Sciatic nerve (tissue), 2 donors: ENCODE measurements at regions not wholly inside any gene's neighbourhood (a gene's known extent, or its start where the extent isn't known, plus 50 kb on each side); places are given as distances from the start of the nearest gene placed in this dataset.

Experiments used
- ATAC-seq: fragments of 200-7000 bp; cut with Tn5 transposase; one replicate; pipeline ENCODE4 v1.9.1; 2020; ENCODE audit warnings: mild to moderate bottlenecking, moderate library complexity
- DNase-seq: peaks from one replicate; pipeline ENCODE4 v3.0.0-alpha.2; 2020; ENCODE audit warnings: low spot score
- intact Hi-C: fragments of 100-400 bp; cut with DNase I; formaldehyde crosslinking; loops from one replicate; pipeline ENCODE4 v1.14.2; 2022
- donor health status: DM: no; HTN: no; CAD: no.
- donor health status: DM: no; HTN: no; CAD: no.

DNA sequence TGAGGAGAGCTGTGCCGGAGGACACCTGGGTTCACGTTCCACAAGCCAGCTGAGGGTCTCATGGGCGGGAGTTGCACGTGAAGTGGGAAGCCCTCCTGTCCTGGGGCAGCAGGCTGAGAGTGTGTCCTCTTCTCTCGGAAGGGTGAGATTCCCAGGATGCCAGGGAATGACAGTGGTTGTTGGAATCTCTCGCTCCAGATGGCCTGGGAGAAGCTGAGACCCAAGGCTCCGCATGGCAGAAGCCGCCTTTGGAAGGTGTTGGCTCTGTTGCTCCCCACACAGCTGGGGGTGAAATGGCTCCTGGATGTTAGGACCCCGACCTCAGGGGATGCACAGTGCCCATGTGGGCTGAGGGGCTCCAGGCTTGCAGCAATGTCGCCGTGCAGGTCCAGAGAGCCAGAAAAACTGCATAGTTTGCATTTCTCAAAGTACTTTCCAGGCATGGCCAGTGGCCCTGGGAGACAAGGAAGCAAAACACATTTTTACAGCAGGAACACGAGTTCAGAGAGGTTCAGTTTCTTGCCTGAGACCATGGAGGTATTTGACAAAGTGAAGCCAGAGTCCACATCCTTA is 153.4 kb downstream of the TMEM18 start:
- ATAC-seq (no peak), DNase-seq (no peak)
- intact Hi-C loops = no loop called here

DNA sequence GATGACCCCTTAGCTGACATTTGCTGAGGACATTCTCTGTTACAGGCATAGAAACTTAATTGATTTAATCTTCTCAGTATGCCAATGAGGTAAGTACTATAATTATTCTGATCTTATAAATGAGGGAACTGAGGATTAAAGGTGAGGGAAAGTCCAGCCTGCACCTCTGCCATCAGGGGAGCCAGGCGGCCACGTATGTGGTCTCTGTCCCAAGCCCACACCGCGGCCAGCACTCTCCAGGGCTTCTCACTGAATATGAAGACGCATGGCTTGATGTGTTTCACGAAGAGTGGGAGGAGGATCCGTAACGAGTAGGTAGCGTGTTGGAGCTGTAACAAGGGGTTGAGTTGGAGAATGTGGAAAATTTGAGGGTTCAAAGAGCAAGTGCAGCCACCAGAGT is 154.4 kb downstream of the TMEM18 start:
- intact Hi-C loops = no loop called here
- ATAC-seq (no peak), DNase-seq (no peak)

DNA sequence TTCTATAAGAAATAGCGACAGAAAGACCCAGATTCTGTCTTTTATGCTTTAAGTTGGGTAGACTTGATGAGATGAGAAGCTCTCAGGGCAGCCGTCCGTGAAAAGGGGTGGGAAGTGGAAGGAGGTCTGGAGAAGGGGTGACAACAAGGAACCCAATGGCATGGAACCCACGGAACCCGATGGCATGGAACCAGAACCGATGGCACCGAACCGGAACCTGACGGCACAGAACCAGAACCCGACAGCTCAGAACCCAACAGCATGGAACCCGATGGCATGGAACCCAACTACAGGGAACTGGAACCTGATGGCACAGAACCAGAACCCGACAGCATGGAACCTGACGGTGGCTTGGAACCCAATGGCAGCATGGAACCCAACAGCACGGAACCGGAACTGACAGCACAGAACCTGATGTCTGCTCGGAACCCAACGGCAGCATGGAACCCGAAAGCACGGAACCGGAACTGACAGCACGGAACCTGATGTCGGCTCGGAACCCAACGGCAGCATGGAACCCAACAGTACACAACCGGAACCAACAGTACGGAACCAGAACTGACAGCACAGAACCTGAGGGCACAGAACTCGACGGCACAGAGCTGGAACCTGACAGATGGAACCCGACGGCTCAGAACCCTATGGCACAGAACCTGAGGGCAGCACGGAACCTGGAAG is 155.2 kb downstream of the TMEM18 start:
- ATAC-seq = no peak
- intact Hi-C loops = no loop called here
- DNase-seq = no peak

DNA sequence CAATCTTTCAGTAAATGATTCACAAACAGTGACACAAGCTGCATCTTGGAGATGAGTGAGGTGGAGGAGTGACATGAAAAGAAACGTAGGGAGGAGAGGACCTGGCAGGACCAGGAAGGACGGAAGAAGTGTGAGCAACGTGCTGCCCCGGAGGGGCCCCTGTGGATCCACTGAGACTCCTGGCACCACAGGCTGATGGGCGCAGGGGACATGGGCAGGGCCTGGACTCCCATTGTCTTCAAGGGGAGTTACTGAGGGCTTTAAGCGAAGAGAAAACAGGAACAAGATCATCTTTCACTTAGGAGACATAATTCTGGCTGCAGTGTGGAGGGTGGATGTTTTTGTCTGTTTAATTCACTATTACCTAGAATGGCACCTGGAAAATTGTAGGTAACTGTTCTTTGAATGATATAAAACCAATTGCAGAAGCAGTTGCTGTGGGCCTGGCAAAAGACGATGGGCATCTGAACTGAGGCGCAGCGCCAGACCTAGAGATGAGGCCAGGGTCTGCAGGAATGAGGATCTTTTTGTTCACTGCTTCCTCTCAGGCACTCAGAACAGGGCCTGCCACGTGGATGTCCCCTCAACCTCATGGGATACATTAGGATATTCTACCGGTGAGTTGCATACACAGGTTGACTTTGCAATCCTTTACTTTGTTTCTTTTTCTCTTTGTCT is 156.4 kb downstream of the TMEM18 start:
- intact Hi-C loops = no loop called here
- no peak for ATAC-seq
- DNase-seq = no peak

DNA sequence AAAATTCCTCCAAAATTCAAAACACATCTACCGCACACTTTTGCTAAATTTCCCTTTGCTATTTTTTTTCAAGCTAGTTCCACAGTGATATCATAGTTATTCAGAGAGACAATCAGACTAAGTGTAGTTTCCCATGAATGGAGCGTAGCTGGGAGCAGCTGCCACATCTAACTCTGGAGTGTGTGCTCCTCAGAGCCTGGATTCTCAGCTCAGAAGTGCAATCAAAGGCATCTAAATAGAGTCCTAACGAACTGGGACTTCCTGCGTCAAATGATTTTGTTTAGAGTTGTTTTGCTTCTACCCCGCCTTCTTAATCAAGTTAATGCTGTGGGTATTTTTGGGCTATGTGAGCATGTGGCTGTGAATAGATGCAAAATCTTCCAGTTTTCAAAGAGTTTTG is 160.3 kb downstream of the TMEM18 start:
- no peak for DNase-seq
- no peak for ATAC-seq
- intact Hi-C loops = no loop called here

DNA sequence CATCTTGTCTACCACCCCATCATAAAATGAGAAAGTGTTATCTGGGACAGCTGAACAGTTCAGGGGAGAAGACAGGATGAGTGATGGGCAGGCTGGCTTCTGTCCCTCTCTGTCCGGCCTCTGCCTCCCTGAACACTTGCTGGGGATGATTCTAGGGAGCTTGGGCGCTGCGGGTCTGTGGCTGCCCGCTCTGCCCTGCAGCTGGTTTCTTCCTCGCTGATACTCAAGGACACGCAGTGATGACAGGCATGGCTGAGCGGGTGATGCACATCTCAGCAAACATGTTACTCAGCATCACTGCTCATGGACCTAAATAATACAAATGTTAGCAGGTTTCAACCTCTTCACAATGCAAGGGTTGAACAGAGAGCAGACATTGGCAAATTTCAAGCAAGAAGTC is 161.1 kb downstream of the TMEM18 start:
- intact Hi-C loops = no loop called here
- DNase-seq (no peak), ATAC-seq (no peak)

DNA sequence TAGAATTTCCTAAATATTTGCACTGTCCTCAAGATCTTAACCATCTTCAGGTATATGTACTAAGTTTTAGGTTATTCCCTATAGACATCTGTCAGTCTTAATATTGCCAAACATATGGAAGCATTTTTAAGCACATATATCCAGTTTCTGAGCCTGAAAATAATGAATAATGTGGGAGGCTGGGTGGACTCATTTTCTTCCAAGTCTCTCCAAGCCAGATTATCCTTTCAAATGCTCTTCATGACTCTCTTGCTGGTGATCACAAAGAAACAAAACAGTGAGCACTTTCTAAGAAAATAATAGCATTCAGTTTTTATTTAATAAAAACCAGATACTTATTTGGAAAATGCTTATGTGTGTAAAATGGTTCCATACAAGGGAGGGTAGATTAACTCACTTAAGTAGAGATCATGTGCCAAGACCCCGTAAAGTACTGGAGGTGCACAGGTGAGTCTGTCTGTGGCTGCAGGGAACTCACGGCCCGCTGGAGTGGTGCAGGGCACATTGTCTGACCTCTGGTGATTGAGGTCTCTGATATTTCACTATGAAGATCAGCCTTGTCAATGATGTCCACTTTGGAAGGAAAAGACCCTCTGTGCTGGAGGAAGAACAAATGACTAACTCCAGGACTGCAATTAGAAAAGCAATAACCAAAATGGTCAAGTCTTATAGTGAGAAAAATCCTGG is 161.6 kb downstream of the TMEM18 start:
- intact Hi-C loops = no loop called here
- DNase-seq (no peak), ATAC-seq (no peak)

DNA sequence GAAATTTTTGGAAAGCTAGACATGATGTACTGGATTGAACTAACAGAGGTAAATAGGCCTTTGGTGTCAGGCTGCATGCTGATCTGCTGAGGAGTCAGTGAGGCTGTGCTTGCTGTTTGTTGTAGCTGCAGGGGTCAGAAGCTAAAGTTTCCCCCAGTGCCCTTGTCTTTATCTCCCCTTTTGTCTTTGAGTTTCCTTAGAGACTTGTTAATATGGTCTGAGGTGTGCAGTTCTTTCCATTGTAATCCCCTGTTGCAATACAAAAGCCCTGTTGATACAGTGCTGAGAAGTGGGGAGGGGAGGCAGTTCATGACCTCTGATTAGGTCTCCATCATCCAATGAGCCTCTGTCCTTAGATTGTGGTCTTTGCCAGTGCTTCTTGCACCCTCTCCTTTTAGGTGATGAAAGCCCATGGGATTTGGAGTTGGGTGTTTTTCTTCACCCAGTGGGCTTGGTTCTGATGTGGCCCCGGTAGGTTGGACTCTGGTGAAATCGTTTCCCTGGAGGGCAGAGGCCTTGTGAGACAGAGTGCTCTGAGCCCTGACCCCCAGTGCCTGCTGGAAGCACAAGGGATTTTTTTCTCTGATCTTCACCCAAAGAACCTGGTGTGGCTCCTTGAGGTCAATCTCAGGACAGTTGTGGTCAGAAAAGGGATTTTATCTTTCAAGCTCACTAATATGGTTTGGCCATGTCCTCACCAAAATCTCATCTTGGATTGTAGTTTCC is 163.1 kb downstream of the TMEM18 start:
- no peak for ATAC-seq
- intact Hi-C loops = no loop called here
- no peak for DNase-seq

DNA sequence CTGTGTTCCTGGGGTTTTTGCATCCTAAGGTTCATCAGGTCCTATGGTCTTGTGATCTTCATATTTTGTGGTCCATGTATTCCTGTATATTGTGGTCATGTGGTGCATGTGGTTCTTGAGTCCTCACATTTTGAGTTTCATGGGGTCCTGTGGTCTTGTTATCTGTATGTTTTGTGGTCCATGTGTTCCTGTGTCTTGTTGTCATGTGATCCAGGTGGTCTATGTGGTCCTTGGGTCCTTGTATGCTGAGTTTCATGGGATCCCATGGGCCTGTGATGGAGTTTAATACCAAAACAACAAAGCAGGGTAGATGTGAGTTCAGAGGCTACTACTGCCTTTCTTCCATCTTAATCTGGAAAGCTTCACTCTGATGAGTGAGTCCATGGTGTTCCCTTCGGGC is 166.4 kb downstream of the TMEM18 start:
- ATAC-seq (no peak), DNase-seq (no peak)
- intact Hi-C loops = no loop called here

DNA sequence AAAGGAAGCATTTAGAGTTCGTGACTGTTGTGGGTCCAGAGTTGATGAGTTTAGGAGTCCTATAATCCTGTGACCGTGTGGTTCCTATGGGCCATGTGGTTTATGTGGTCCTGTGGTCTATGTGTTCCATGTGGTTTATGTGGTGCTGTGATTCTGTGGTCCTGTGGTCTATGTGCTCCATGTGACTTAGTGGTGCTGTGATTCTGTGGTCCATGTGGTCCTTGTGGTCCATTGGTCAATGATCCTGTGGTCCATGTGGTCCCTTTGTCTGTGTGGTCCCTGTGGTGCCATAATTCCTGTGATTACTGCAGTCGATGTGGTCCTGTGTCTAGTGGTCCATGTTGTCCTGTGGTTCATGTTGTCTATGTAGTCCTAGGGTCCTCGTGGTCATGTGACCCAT is 167.3 kb downstream of the TMEM18 start:
- intact Hi-C loops = no loop called here
- ATAC-seq (no peak), DNase-seq (no peak)

DNA sequence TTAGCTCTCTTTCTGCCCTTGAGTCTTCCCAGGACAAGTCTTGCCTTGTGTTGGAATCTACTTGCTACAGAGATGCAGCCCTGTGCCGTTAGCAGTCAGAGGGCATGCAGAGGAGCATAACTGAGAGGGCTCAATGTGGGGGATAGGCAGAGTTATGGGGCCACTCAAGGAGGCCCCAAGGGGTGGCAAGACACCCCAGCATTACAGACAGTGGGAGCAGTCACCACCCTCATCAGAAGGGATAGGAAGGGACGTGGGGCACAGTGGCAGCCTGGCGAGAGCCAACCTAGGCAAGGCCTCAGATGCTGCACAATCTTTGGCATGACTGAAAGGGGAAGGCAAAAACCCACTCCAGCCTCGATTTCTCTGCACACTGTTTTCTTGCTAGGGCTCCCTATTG is 169.1 kb downstream of the TMEM18 start:
- no peak for ATAC-seq
- intact Hi-C loops = no loop called here
- DNase-seq = no peak

DNA sequence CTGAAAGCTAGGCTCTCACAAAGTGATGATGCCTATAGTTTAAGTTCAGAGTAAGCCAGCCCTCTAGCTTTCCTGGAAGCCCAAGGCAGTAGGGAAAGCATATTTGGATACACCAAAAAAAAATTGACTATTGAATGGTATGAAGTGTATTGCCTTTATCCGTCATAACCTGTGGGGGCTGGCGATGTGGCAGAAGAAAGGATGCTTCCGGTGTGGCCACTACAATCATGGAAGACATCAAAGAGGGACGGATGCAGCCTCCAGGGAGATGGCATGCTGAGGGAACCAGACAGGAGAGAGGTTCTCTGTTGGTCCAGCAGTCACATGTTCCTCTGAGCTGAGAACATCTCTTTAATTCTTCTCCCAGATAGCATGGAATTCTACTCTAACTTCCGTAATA is 170.3 kb downstream of the TMEM18 start:
- no peak for ATAC-seq
- no peak for DNase-seq
- intact Hi-C loops = no loop called here

DNA sequence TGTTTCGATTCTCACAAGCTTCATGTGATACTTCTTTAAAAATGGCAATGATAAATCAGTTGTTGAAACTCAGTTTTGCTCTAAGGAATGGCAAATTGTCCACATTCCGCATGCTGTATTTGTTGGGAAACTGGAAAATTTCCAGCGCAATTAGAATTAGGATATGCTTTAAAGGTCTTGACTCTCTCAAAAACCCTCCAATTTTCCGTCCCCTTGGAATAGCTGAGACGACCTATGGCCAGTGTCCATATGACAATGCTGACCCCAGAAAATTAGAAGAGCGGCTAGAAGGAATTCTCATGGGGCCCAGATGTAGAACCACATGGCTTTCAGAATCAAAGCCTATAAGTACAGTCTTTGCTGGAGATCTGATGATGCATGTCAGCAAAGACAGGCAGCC is 170.8 kb downstream of the TMEM18 start:
- ATAC-seq = no peak
- intact Hi-C loops = no loop called here
- DNase-seq = no peak

DNA sequence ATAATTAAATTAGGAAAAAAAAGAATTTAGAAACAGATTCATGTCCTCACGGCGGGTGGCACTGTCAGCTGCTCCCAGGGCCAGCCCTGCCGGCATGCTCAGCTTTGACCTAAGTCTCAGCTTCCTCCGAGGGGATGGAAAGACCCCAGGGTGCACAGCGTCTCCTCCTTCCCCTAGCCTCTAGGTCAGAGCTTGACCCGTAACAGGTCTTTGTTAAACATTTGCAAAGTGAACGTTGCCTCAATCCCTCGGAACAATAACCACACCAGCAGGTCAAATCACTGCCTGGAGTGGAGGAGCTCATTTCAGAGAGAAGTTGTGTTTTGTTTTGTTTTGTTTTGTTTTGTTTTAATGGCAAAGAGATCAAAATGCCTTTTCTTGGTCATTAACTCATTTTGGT is 171.3 kb downstream of the TMEM18 start:
- intact Hi-C loops = no loop called here
- DNase-seq (no peak), ATAC-seq (no peak)

DNA sequence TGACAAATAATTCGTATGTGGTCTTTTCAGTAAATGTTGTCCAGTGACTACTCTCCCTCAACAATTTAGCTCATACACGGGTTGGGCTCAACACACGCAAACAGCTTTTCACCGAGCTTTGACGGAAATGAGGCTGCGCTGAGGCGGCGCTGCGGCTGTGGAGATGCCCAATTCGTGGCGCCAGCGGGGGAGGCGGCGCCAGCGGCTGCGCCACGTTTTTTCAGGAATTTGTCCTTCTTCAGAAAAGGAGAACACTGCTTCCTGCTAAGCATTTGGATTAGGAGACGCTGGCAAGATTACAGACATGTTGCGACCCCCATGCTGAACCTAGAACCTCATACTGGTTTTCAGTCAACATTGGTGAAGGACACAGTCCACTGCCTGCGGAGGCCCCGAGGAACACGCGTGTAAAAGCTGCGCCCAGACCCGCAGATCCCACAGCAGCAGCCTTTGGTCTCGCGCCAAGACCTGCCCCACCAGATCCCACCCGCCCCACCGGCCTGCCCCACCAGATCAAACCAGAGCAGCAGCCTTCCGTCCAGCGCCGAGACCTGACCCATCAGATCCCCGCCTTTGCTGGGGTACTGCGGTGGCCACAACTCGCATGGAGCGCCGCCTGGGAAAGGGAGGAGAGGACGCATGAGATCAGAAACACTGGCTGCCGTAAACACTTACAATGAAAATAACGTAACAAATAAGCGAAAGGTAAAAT is 173.8 kb downstream of the TMEM18 start:
- DNase-seq = no peak
- intact Hi-C loops = no loop called here
- no peak for ATAC-seq

DNA sequence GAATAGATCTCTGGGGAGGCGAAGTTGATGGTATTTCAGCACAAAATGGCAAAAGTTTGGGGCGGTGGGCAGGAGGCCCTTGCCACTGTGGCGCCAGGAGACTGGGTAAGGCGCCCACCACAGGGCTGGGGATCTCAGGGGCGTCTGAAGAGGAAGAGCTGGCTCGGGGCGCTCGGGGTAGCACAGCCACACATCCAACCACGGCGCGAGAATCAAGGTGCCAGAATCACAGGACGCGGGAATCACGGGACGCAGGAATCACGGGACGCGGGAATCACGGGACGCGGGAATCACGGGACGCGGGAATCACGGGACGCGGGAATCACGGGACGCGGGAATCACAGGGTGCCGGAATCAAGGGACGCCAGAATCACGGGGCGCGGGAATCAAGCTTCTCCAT is 174.4 kb downstream of the TMEM18 start:
- DNase-seq = no peak
- intact Hi-C loops = no loop called here
- no peak for ATAC-seq

DNA sequence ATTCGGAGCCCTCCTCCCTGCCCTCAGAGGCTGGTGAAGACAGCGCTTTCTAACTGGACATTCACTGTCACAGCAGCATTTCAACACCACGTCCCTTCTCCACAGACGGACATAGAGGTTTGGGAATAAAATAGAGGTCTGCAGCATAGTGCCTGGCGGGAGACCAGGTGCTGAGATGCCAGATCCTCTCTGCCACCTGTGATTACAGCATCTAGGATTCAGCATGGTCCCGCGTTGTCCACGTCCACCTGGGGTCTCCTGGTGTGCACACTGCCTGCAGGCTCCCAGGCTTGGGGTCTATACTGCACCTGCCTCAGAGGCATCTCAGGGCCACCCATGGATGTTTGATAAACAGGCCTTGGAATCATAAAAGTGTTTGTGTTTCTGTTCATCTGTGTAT is 175.5 kb downstream of the TMEM18 start:
- no peak for ATAC-seq
- intact Hi-C loops = no loop called here
- no peak for DNase-seq

DNA sequence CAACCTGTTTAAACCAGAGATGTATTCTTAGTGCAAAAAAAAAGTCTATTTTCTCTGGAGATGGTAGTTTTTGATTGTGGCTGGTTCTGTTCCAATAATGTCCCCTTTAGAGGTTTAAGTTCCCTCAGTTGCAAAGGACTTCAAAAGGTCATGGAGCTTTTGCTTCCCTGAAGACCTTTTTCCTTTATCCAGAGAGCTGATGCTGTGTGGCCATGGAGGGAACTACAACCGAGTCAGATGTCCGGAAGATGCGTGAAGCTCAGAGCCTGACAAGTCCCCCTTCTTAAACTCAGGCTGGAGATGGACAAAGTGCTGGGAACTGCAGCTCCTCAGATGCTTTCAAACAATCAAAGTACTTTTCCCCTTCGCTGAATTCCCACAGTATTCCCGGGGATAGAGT is 176.1 kb downstream of the TMEM18 start:
- intact Hi-C loops = no loop called here
- no peak for ATAC-seq
- DNase-seq = no peak

DNA sequence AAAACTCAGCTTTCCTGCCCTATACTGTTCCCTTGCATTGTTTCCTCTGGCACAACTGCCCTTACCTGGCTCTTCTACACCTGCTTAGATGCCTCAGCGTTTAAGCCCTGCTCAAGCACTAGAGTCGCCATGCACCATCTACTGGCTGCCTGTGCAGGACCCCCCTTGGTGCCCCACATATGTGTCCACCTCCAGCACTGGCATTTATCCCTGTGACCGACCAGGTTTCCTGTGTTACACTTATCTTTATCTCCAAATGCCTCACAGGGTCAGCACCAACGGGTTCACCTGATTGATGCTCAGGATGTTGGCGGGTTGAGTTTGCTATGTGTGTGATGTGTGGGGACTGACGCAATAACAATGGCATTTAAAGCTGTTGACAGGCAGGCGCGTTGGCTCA is 177.5 kb downstream of the TMEM18 start:
- ATAC-seq (no peak), DNase-seq (no peak)
- intact Hi-C loops = no loop called here
